ENCODE measurements at regions not wholly inside any gene's neighbourhood (a gene's known extent, or its start where the extent isn't known, plus 50 kb on each side); places are given as distances from the start of the nearest gene placed in this dataset.

GRCh38 chr21:19328954-19329353, 925.4 kb upstream of the TMPRSS15 start:
- 74% methylated on average over 5 of the region's 5 CpGs for WGBS

GRCh38 chr21:19340303-19340702, 936.7 kb upstream of the TMPRSS15 start:
- DNase-seq (ENCODE audit: extremely low spot score): no peak
- Histone ChIP-seq H3K4me3 (ENCODE audit: low read depth, low read length) (no peak overlapping the region), H3K27ac (ENCODE audit: low read depth) (no peak overlapping the region), H3K4me1 (ENCODE audit: insufficient read depth) (no peaks in the 10 kb centered on the region), H3K36me3 (ENCODE audit: insufficient read depth) (no peaks in the 10 kb centered on the region)
- WGBS: 88% methylated on average over 2 of the region's 2 CpGs

More at GRCh38 chr21:19328954-19329353, 925.4 kb upstream of the TMPRSS15 start:
- no peak for DNase-seq (ENCODE audit: extremely low spot score)
- Histone ChIP-seq H3K4me3 (ENCODE audit: low read depth, low read length) (no peak overlapping the region), H3K4me1 (ENCODE audit: insufficient read depth) (no peaks in the 10 kb centered on the region), H3K27ac (ENCODE audit: low read depth) (no peak overlapping the region), H3K36me3 (ENCODE audit: insufficient read depth) (no peaks in the 10 kb centered on the region)

- no peaks in the 10 kb centered on the region for H3K36me3 ChIP-seq (ENCODE audit: insufficient read depth)
- WGBS: 83% methylated on average over 5 of the region's 5 CpGs
- no peak overlapping the region for H3K4me3 ChIP-seq (ENCODE audit: low read depth, low read length)
- H3K4me1 ChIP-seq (ENCODE audit: insufficient read depth): no peaks in the 10 kb centered on the region
- DNase-seq (ENCODE audit: extremely low spot score): no peak
- H3K27ac ChIP-seq (ENCODE audit: low read depth): no peak overlapping the region
Observed at GRCh38 chr21:19340954-19341353, 937.4 kb upstream of the TMPRSS15 start.

- Histone ChIP-seq H3K36me3 (ENCODE audit: insufficient read depth) (no peaks in the 10 kb centered on the region), H3K27ac (ENCODE audit: low read depth) (no peak overlapping the region), H3K4me1 (ENCODE audit: insufficient read depth) (no peaks in the 10 kb centered on the region), H3K4me3 (ENCODE audit: low read depth, low read length) (no peak overlapping the region)
- 68% methylated on average over 2 of the region's 2 CpGs for WGBS
- DNase-seq (ENCODE audit: extremely low spot score): no peak
Observed at GRCh38 chr21:19343711-19344110, 940.1 kb upstream of the TMPRSS15 start.

- H3K4me3 ChIP-seq (ENCODE audit: low read depth, low read length): no peak overlapping the region
- H3K4me1 ChIP-seq (ENCODE audit: insufficient read depth): no peaks in the 10 kb centered on the region
- no peaks in the 10 kb centered on the region for H3K36me3 ChIP-seq (ENCODE audit: insufficient read depth)
- DNase-seq (ENCODE audit: extremely low spot score): no peak
- H3K27ac ChIP-seq (ENCODE audit: low read depth): no peak overlapping the region
Observed at GRCh38 chr21:19350286-19350685, 946.7 kb upstream of the TMPRSS15 start.

GRCh38 chr21:19353256-19353655, 949.7 kb upstream of the TMPRSS15 start:
- no peak for DNase-seq (ENCODE audit: extremely low spot score)
- no peaks in the 10 kb centered on the region for H3K4me1 ChIP-seq (ENCODE audit: insufficient read depth)
- no peaks in the 10 kb centered on the region for H3K36me3 ChIP-seq (ENCODE audit: insufficient read depth)
- no peak overlapping the region for H3K4me3 ChIP-seq (ENCODE audit: low read depth, low read length)
- no peak overlapping the region for H3K27ac ChIP-seq (ENCODE audit: low read depth)
- 50% methylated on average over 2 of the region's 2 CpGs for WGBS

GRCh38 chr21:19368944-19369343, 965.4 kb upstream of the TMPRSS15 start:
- Histone ChIP-seq H3K4me3 (ENCODE audit: low read depth, low read length) (no peak overlapping the region), H3K36me3 (ENCODE audit: insufficient read depth) (no peaks in the 10 kb centered on the region), H3K27ac (ENCODE audit: low read depth) (no peak overlapping the region), H3K4me1 (ENCODE audit: insufficient read depth) (no peaks in the 10 kb centered on the region)
- 62% methylated on average over 1 of the region's 1 CpG for WGBS
- no peak for DNase-seq (ENCODE audit: extremely low spot score)

- H3K4me3 ChIP-seq (ENCODE audit: low read depth, low read length): no peak overlapping the region
- no peaks in the 10 kb centered on the region for H3K4me1 ChIP-seq (ENCODE audit: insufficient read depth)
- no peak for DNase-seq (ENCODE audit: extremely low spot score)
- H3K27ac ChIP-seq (ENCODE audit: low read depth): no peak overlapping the region
- WGBS: 77% methylated on average over 4 of the region's 4 CpGs
- H3K36me3 ChIP-seq (ENCODE audit: insufficient read depth): no peaks in the 10 kb centered on the region
Observed at GRCh38 chr21:19392390-19392789, 988.8 kb upstream of the TMPRSS15 start.

GRCh38 chr21:19400223-19400770, 996.7 kb upstream of the TMPRSS15 start:
- H3K27ac ChIP-seq (ENCODE audit: low read depth): no peak overlapping the region
- no peak overlapping the region for H3K4me3 ChIP-seq (ENCODE audit: low read depth, low read length)
- 85% methylated on average over 5 of the region's 5 CpGs for WGBS
- DNase-seq (ENCODE audit: extremely low spot score): no peak
- H3K36me3 ChIP-seq (ENCODE audit: insufficient read depth): no peaks in the 10 kb centered on the region
- H3K4me1 ChIP-seq (ENCODE audit: insufficient read depth): no peaks in the 10 kb centered on the region

GRCh38 chr21:19402870-19403269, 999.3 kb upstream of the TMPRSS15 start:
- no peak overlapping the region for H3K27ac ChIP-seq (ENCODE audit: low read depth)
- no peak overlapping the region for H3K4me3 ChIP-seq (ENCODE audit: low read depth, low read length)
- DNase-seq (ENCODE audit: extremely low spot score): no peak
- H3K4me1 ChIP-seq (ENCODE audit: insufficient read depth): no peaks in the 10 kb centered on the region
- H3K36me3 ChIP-seq (ENCODE audit: insufficient read depth): no peaks in the 10 kb centered on the region

GRCh38 chr21:19405326-19405725, 1001.7 kb upstream of the TMPRSS15 start:
- Histone ChIP-seq H3K36me3 (ENCODE audit: insufficient read depth) (no peaks in the 10 kb centered on the region), H3K27ac (ENCODE audit: low read depth) (no peak overlapping the region), H3K4me1 (ENCODE audit: insufficient read depth) (no peaks in the 10 kb centered on the region), H3K4me3 (ENCODE audit: low read depth, low read length) (no peak overlapping the region)
- WGBS: 82% methylated on average over 2 of the region's 2 CpGs
- no peak for DNase-seq (ENCODE audit: extremely low spot score)

- H3K36me3 ChIP-seq (ENCODE audit: insufficient read depth): no peaks in the 10 kb centered on the region
- H3K4me3 ChIP-seq (ENCODE audit: low read depth, low read length): no peak overlapping the region
- 60% methylated on average over 3 of the region's 3 CpGs for WGBS
- no peaks in the 10 kb centered on the region for H3K4me1 ChIP-seq (ENCODE audit: insufficient read depth)
- DNase-seq (ENCODE audit: extremely low spot score): no peak
- no peak overlapping the region for H3K27ac ChIP-seq (ENCODE audit: low read depth)
Observed at GRCh38 chr21:19420565-19420964, 1017.0 kb upstream of the TMPRSS15 start.

- 82% methylated on average over 4 of the region's 4 CpGs for WGBS
- H3K36me3 ChIP-seq (ENCODE audit: insufficient read depth): no peaks in the 10 kb centered on the region
- DNase-seq (ENCODE audit: extremely low spot score): no peak
- H3K27ac ChIP-seq (ENCODE audit: low read depth): no peak overlapping the region
- H3K4me1 ChIP-seq (ENCODE audit: insufficient read depth): no peaks in the 10 kb centered on the region
- H3K4me3 ChIP-seq (ENCODE audit: low read depth, low read length): no peak overlapping the region
Observed at GRCh38 chr21:19433623-19434022, 1030.0 kb upstream of the TMPRSS15 start.

- no peak for DNase-seq (ENCODE audit: extremely low spot score)
- Histone ChIP-seq H3K36me3 (ENCODE audit: insufficient read depth) (no peaks in the 10 kb centered on the region), H3K27ac (ENCODE audit: low read depth) (no peak overlapping the region), H3K4me1 (ENCODE audit: insufficient read depth) (no peaks in the 10 kb centered on the region), H3K4me3 (ENCODE audit: low read depth, low read length) (no peak overlapping the region)
- 52% methylated on average over 10 of the region's 10 CpGs for WGBS
Observed at GRCh38 chr21:19440792-19441655, 1037.4 kb upstream of the TMPRSS15 start.
